MG63 (cell line): ENCODE measurements at regions not wholly inside any gene's neighbourhood (a gene's known extent, or its start where the extent isn't known, plus 50 kb on each side); places are given as distances from the start of the nearest gene placed in this dataset.
"Not testable (repeated sequence)": the region's sequence is repeated elsewhere in the genome, so short reads cannot be mapped to it uniquely, and the experiment has no call there.

ENCODE experiments used
- DNase-seq: peaks from one replicate; pipeline ENCODE4 v3.0.0-alpha.2; 2020
- H3K27me3 ChIP-seq: fragments of 250-450 bp; sonication (Bioruptor Pico); 2 replicates; pipeline ENCODE4 v1.5.1; 2020; ENCODE audit warnings: mild to moderate bottlenecking, moderate library complexity
- H3K36me3 ChIP-seq: fragments of 250-450 bp; sonication (Bioruptor Pico); 2 replicates; pipeline ENCODE4 v1.5.1; 2020; ENCODE audit warnings: mild to moderate bottlenecking, moderate library complexity
- H3K4me3 ChIP-seq: fragments of 250-450 bp; sonication (Bioruptor Pico); 2 replicates; pipeline ENCODE4 v1.5.1; 2020; ENCODE audit warnings: mild to moderate bottlenecking, moderate library complexity
- H3K9me3 ChIP-seq: fragments of 250-450 bp; sonication (Bioruptor Pico); 2 replicates; pipeline ENCODE4 v1.5.1; 2020; ENCODE audit warnings: mild to moderate bottlenecking, moderate library complexity

GRCh38 chr1:213782941-213783672, 204.7 kb upstream of the PROX1 start:
- no peak for DNase-seq
- H3K9me3 ChIP-seq, result no peaks in the 10 kb centered on the region
- peaks cover 4% of the 10 kb centered on the region for H3K27me3 ChIP-seq
- no peak overlapping the region for H3K4me3 ChIP-seq
- no peaks in the 10 kb centered on the region for H3K36me3 ChIP-seq

GRCh38 chr1:213783893-213784292, 203.9 kb upstream of the PROX1 start:
- Histone ChIP-seq H3K9me3 (no peaks in the 10 kb centered on the region), H3K4me3 (no peak overlapping the region), H3K27me3 (peaks cover 2% of the 10 kb centered on the region), H3K36me3 (no peaks in the 10 kb centered on the region)
- no peak for DNase-seq

- peaks cover 2% of the 10 kb centered on the region for H3K27me3 ChIP-seq
- H3K9me3 ChIP-seq, result no peaks in the 10 kb centered on the region
- H3K36me3 ChIP-seq, result no peaks in the 10 kb centered on the region
- no peak overlapping the region for H3K4me3 ChIP-seq
- no peak for DNase-seq
Measured at GRCh38 chr1:213786683-213787082, 201.1 kb upstream of the PROX1 start.

GRCh38 chr1:213790565-213790964, 197.2 kb upstream of the PROX1 start:
- H3K9me3 ChIP-seq, result no peaks in the 10 kb centered on the region
- no peaks in the 10 kb centered on the region; the same call in none of the 2 replicates for H3K27me3 ChIP-seq
- no peaks in the 10 kb centered on the region for H3K36me3 ChIP-seq
- H3K4me3 ChIP-seq, result no peak overlapping the region
- no peak for DNase-seq

GRCh38 chr1:213793482-213794067, 194.2 kb upstream of the PROX1 start:
- no peak for DNase-seq

GRCh38 chr1:213796525-213796924, 191.2 kb upstream of the PROX1 start:
- Histone ChIP-seq H3K4me3 (no peak overlapping the region), H3K9me3 (no peaks in the 10 kb centered on the region), H3K36me3 (no peaks in the 10 kb centered on the region), H3K27me3 (no peaks in the 10 kb centered on the region)
- no peak for DNase-seq

More at GRCh38 chr1:213793482-213794067, 194.2 kb upstream of the PROX1 start:
- Histone ChIP-seq H3K27me3 (no peaks in the 10 kb centered on the region; the same call in 1 of the 2 replicates), H3K4me3 (no peak overlapping the region), H3K9me3 (no peaks in the 10 kb centered on the region), H3K36me3 (no peaks in the 10 kb centered on the region)

- not testable (repeated sequence) for H3K4me3 ChIP-seq, H3K27me3 ChIP-seq, H3K9me3 ChIP-seq, DNase-seq, H3K36me3 ChIP-seq
Measured at GRCh38 chr1:213808288-213808687, 179.5 kb upstream of the PROX1 start.

- DNase-seq, result no peak
- H3K9me3 ChIP-seq, result no peaks in the 10 kb centered on the region
- H3K27me3 ChIP-seq, result peaks cover 8% of the 10 kb centered on the region
- H3K36me3 ChIP-seq, result no peaks in the 10 kb centered on the region
- no peak overlapping the region for H3K4me3 ChIP-seq
Measured at GRCh38 chr1:213817156-213817555, 170.6 kb upstream of the PROX1 start.

- Histone ChIP-seq H3K27me3 (no peaks in the 10 kb centered on the region; the same call in 1 of the 2 replicates), H3K4me3 (no peak overlapping the region), H3K9me3 (no peaks in the 10 kb centered on the region), H3K36me3 (no peaks in the 10 kb centered on the region)
- no peak for DNase-seq
Measured at GRCh38 chr1:213820362-213821149, 167.2 kb upstream of the PROX1 start.

- H3K27me3 ChIP-seq, result no peaks in the 10 kb centered on the region; the same call in 1 of the 2 replicates
- H3K9me3 ChIP-seq, result no peaks in the 10 kb centered on the region
- no peak for DNase-seq
- H3K36me3 ChIP-seq, result no peaks in the 10 kb centered on the region
- H3K4me3 ChIP-seq, result no peak overlapping the region
Measured at GRCh38 chr1:213821175-213821942, 166.4 kb upstream of the PROX1 start.

- Histone ChIP-seq H3K27me3 (no peaks in the 10 kb centered on the region; the same call in 1 of the 2 replicates), H3K4me3 (no peak overlapping the region), H3K9me3 (no peaks in the 10 kb centered on the region), H3K36me3 (no peaks in the 10 kb centered on the region)
- DNase-seq, result no peak
Measured at GRCh38 chr1:213821943-213822334, 165.8 kb upstream of the PROX1 start.

- no peaks in the 10 kb centered on the region; the same call in 1 of the 2 replicates for H3K27me3 ChIP-seq
- H3K36me3 ChIP-seq, result no peaks in the 10 kb centered on the region
- no peak overlapping the region for H3K4me3 ChIP-seq
- no peaks in the 10 kb centered on the region for H3K9me3 ChIP-seq
- DNase-seq, result no peak
Measured at GRCh38 chr1:213826891-213827290, 160.9 kb upstream of the PROX1 start.

GRCh38 chr1:213828867-213829266, 158.9 kb upstream of the PROX1 start:
- DNase-seq, result no peak
- H3K9me3 ChIP-seq, result no peaks in the 10 kb centered on the region
- no peaks in the 10 kb centered on the region; the same call in 1 of the 2 replicates for H3K27me3 ChIP-seq
- H3K36me3 ChIP-seq, result no peaks in the 10 kb centered on the region
- no peak overlapping the region for H3K4me3 ChIP-seq

- Histone ChIP-seq H3K27me3 (no peaks in the 10 kb centered on the region; the same call in 1 of the 2 replicates), H3K36me3 (no peaks in the 10 kb centered on the region), H3K4me3 (no peak overlapping the region), H3K9me3 (no peaks in the 10 kb centered on the region)
- no peak for DNase-seq
Measured at GRCh38 chr1:213829780-213830179, 158.0 kb upstream of the PROX1 start.

GRCh38 chr1:213830371-213830770, 157.4 kb upstream of the PROX1 start:
- Histone ChIP-seq H3K27me3 (no peaks in the 10 kb centered on the region), H3K9me3 (no peaks in the 10 kb centered on the region), H3K4me3 (no peak overlapping the region), H3K36me3 (no peaks in the 10 kb centered on the region)
- DNase-seq, result no peak

GRCh38 chr1:213840575-213840974, 147.2 kb upstream of the PROX1 start:
- Histone ChIP-seq H3K9me3 (no peaks in the 10 kb centered on the region), H3K36me3 (no peaks in the 10 kb centered on the region), H3K27me3 (peaks cover 12% of the 10 kb centered on the region), H3K4me3 (no peak overlapping the region)
- DNase-seq, result no peak

GRCh38 chr1:213844632-213845031, 143.1 kb upstream of the PROX1 start:
- Histone ChIP-seq H3K27me3 (peaks cover 17% of the 10 kb centered on the region), H3K36me3 (no peaks in the 10 kb centered on the region), H3K9me3 (no peaks in the 10 kb centered on the region), H3K4me3 (no peak overlapping the region)
- no peak for DNase-seq
